Transverse colon (tissue), 4 donors: ENCODE measurements at regions not wholly inside any gene's neighbourhood (a gene's known extent, or its start where the extent isn't known, plus 50 kb on each side); places are given as distances from the start of the nearest gene placed in this dataset.
"Not testable (repeated sequence)": the region's sequence is repeated elsewhere in the genome, so short reads cannot be mapped to it uniquely, and the experiment has no call there.

Experiments
- DNase-seq: peaks from one replicate; pipeline ENCODE4 v3.0.0-alpha.2; 2019
- H3K27ac ChIP-seq, 4 donors: fragments of 200-600 bp; sonication (generic); 2 replicates each; pipeline ENCODE4 v1.5.1; 2016 to 2018; ENCODE audit warnings: inconsistent platforms in 4 of 4
- H3K27me3 ChIP-seq: fragments of 200-600 bp; sonication (generic); 2 replicates; pipeline ENCODE4 v1.5.1; 2017; ENCODE audit warnings: inconsistent platforms
- H3K36me3 ChIP-seq, 4 donors: fragments of 200-600 bp; sonication (generic); 2 replicates each; pipeline ENCODE4 v1.5.1; 2017 to 2019; ENCODE audit warnings: inconsistent platforms in 4 of 4
- H3K4me1 ChIP-seq, 4 donors: fragments of 200-600 bp; sonication (generic); 2 replicates each; pipeline ENCODE4 v1.5.1; 2017 to 2020; ENCODE audit warnings: inconsistent platforms in 4 of 4
- H3K4me3 ChIP-seq, 4 donors: fragments of 200-600 bp; sonication (generic); 1 replicate in 1 of 4; 2 replicates in 3 of 4; pipeline versions ENCODE4 v1.5.1 to v1.6.1; 2017 to 2019; ENCODE audit warnings: inconsistent platforms in 4 of 4
- H3K9me3 ChIP-seq, 2 donors: fragments of 200-600 bp; sonication (generic); 2 replicates each; pipeline ENCODE4 v1.5.1; 2017 to 2019; ENCODE audit warnings: inconsistent platforms in 2 of 2
- EP300 ChIP-seq: sonication (generic); formaldehyde crosslinking; IDR thresholded peaks from one replicate; pipeline ENCODE4 v1.6.1; 2017; ENCODE audit warnings: antibody characterized with exemption, low read depth
- POLR2A ChIP-seq: fragments of 450-650 bp; IDR thresholded peaks from one replicate; pipeline ENCODE4 v1.6.1; 2016; ENCODE audit warnings: antibody characterized with exemption, mild to moderate bottlenecking, moderate library complexity
- POLR2AphosphoS5 ChIP-seq, 3 donors: sonication (generic); formaldehyde crosslinking; IDR thresholded peaks; one replicate each; pipeline ENCODE4 v1.6.1; 2016; ENCODE audit warnings: antibody characterized with exemption in 3 of 3
- WGBS, 2 donors: methylation state at CpG; one replicate each; pipeline ENCODE4 v1.1.5; 2018; ENCODE audit warnings: low coverage in 1 of 2; 5-methylcytosine and 5-hydroxymethylcytosine counted together
- in situ Hi-C, 4 donors: fragments of 200-750 bp; cut with MboI; loops; one replicate each; pipeline versions ENCODE4 v1.15.0 to v1.15.1; 2017; ENCODE audit warnings: low sequenced_read_pairs in 3 of 4, low pct_ligation_motif_present in 1 of 4, low pct_unique_long_range_greater_than_20kb in 1 of 4
- intact Hi-C: fragments of 100-400 bp; cut with DNase I; formaldehyde crosslinking; loops from one replicate; pipeline ENCODE4 v1.15.1; 2023; ENCODE audit warnings: low total_unique reads
- TF ChIP-seq, protein P1 (sequence below), 5 experiments: fragments of 200-600 bp in 3 of 5; fragments of 450-650 bp in 2 of 5; sonication (generic) in 3 of 5; IDR thresholded peaks; 1 replicate in 2 of 5; 2 replicates in 3 of 5; pipeline ENCODE4 v1.5.1; 2016 to 2017; ENCODE audit warnings: antibody characterized with exemption in 5 of 5, inconsistent platforms in 3 of 5, mild to moderate bottlenecking in 2 of 5, moderate library complexity in 1 of 5

DNA sequence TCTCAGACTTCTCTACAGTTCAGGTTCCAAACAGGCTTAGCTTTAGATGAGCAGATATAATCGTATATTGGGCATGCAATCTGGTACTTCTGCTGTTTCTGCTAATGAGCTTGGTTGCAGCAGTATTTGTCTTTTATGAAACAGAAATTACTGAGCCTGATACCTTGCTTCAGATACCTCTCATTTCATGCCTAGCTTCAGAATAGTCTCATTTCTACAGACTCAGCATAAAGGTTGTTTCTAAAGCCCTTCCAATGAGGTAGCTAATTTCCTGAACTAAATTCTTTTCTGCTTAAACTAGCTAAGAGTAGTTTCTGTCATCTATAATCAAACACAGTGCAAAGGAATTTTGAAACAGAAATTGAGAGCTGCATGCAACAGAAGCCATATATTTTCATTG, 275.0 kb upstream of the KITLG start:
- Histone ChIP-seq H3K36me3 (no peaks in the 10 kb centered on the region), H3K27me3 (no peaks in the 10 kb centered on the region), H3K9me3 (no peaks in the 10 kb centered on the region), H3K4me1 (no peaks in the 10 kb centered on the region), H3K4me3 (no peak overlapping the region), H3K27ac (no peak overlapping the region)
- no peak for DNase-seq
- in situ Hi-C loops (no loop called here), intact Hi-C loops (no loop called here)
- 70 to 74% methylated on average over 1 of the region's 1 CpG for WGBS, 2 donors
- TF ChIP-seq EP300 (no peak), POLR2AphosphoS5 (IDR thresholded peaks at IDR 0.05) (no peak), POLR2A (no peak)
- TF ChIP-seq, protein P1, sequence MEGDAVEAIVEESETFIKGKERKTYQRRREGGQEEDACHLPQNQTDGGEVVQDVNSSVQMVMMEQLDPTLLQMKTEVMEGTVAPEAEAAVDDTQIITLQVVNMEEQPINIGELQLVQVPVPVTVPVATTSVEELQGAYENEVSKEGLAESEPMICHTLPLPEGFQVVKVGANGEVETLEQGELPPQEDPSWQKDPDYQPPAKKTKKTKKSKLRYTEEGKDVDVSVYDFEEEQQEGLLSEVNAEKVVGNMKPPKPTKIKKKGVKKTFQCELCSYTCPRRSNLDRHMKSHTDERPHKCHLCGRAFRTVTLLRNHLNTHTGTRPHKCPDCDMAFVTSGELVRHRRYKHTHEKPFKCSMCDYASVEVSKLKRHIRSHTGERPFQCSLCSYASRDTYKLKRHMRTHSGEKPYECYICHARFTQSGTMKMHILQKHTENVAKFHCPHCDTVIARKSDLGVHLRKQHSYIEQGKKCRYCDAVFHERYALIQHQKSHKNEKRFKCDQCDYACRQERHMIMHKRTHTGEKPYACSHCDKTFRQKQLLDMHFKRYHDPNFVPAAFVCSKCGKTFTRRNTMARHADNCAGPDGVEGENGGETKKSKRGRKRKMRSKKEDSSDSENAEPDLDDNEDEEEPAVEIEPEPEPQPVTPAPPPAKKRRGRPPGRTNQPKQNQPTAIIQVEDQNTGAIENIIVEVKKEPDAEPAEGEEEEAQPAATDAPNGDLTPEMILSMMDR (IDR thresholded peaks at IDR 0.05): no peak

DNA sequence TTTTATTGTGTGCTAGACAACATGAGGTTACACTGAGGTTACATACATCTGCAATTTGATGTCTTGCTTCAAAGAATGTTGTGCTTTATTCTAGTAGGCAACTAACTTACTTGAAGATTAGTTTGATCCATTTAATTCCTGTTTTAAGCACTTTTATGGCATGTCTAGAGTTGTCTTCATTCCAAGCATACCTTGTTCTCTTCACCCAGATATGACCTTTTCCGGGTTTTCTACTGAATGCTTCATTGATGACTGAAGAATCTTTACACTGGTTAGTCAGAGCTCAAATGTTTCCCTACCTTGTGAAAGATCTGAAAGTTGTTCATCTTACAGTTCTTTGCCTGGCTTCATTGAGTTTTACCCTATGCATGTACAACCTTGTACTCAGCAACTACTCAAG, 274.0 kb upstream of the KITLG start:
- H3K27me3 ChIP-seq: no peaks in the 10 kb centered on the region
- no peak for DNase-seq
- no peak for TF ChIP-seq POLR2A
- TF ChIP-seq, protein P1 (IDR thresholded peaks at IDR 0.05): no peak
- TF ChIP-seq POLR2AphosphoS5 (IDR thresholded peaks at IDR 0.05): no peak
- no peak for TF ChIP-seq EP300
- H3K36me3 ChIP-seq: no peaks in the 10 kb centered on the region
- 20 to 79% methylated on average over 1 of the region's 1 CpG for WGBS, 2 donors
- in situ Hi-C loops: no loop called here
- no peaks in the 10 kb centered on the region for H3K4me1 ChIP-seq
- no peak overlapping the region for H3K27ac ChIP-seq
- H3K4me3 ChIP-seq: no peak overlapping the region
- no peaks in the 10 kb centered on the region for H3K9me3 ChIP-seq
- intact Hi-C loops: no loop called here

DNA sequence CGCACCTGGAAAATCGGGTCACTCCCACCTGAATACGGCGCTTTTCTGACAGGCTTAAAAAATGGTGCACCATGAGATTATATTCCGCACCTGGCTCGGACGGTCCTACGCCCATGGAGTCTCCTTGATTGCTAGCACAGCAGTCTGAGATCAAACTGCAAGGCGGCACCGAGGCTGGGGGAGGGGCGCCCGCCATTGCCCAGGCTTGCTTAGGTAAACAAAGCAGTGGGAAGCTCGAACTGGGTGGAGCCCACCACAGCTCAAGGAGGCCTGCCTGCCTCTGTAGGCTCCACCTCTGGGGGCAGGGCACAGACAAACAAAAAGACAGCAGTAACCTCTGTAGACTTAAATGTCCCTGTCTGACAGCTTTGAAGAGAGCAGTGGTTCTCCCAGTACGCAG, 267.0 kb upstream of the KITLG start:
- DNase-seq, H3K4me3 ChIP-seq, intact Hi-C loops, H3K27me3 ChIP-seq, in situ Hi-C loops, H3K9me3 ChIP-seq, H3K36me3 ChIP-seq, H3K27ac ChIP-seq, H3K4me1 ChIP-seq: not testable (repeated sequence)
- 93% methylated on average over 12 of the region's 14 CpGs; no CpG with 5 or more reads in 1 of the 2 donors for WGBS, 2 donors

DNA sequence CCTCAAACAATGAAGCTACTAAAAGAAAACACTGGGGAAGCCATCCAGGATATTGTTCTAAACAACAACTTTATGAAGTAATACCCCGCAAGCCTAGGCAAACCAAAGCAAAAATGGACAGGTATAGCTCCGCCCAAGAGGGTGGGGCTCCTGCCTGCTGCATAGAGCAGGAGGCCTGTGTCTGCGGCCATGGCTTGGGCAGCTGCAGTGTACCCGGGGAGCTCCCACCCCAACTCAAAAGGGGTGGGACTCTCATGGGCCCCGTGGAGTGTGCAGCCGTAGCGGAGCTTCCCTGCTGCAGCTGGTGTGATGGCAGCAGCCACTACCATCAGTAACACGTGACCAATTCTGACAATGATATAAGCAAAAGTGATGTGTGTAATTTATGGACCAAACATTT, 264.2 kb upstream of the KITLG start:
- Histone ChIP-seq H3K27me3 (no peaks in the 10 kb centered on the region), H3K9me3 (no peaks in the 10 kb centered on the region), H3K4me1 (no peaks in the 10 kb centered on the region), H3K27ac (no peak overlapping the region), H3K4me3 (no peak overlapping the region), H3K36me3 (no peaks in the 10 kb centered on the region)
- TF ChIP-seq POLR2AphosphoS5 (IDR thresholded peaks at IDR 0.05) (no peak), EP300 (no peak), POLR2A (no peak)
- TF ChIP-seq, protein P1 (IDR thresholded peaks at IDR 0.05): no peak
- intact Hi-C loops: no loop called here
- DNase-seq: no peak
- in situ Hi-C loops: no loop called here
- 86 to 95% methylated on average over 2 to 8 of the region's 8 CpGs for WGBS, 2 donors

DNA sequence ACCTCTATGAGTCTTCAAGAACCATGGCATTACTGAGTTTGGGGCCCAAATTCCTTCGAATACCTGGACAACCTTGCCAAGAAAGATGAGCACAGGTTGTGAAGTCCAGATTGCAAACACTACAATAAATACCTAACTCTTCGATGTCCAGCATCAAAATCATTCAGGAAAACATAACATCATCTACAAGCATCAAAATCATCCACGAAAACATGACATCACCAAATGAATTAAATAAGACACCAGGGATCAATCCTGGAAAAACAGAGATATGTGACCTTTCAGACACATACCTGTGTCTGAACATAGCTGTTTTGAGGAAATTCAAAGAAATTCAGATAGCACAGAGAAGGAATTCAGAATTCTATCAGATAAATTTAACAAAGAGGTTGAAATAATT, 262.0 kb upstream of the KITLG start:
- H3K4me3 ChIP-seq: no peak overlapping the region
- 71 to 83% methylated on average over 3 of the region's 3 CpGs for WGBS, 2 donors
- H3K9me3 ChIP-seq: peaks cover 0 to 6% of the 10 kb centered on the region in 2 donors
- no peaks in the 10 kb centered on the region for H3K4me1 ChIP-seq
- no peak overlapping the region for H3K27ac ChIP-seq
- H3K36me3 ChIP-seq: no peaks in the 10 kb centered on the region
- TF ChIP-seq POLR2AphosphoS5 (IDR thresholded peaks at IDR 0.05) (no peak), EP300 (no peak), POLR2A (no peak)
- TF ChIP-seq, protein P1 (IDR thresholded peaks at IDR 0.05): no peak
- in situ Hi-C loops: no loop called here
- H3K27me3 ChIP-seq: no peaks in the 10 kb centered on the region
- DNase-seq: no peak
- intact Hi-C loops: no loop called here
